GM18868 (cell line): ENCODE measurements at regions not wholly inside any gene's neighbourhood (a gene's known extent, or its start where the extent isn't known, plus 50 kb on each side); places are given as distances from the start of the nearest gene placed in this dataset.

Experiments used
- ATAC-seq: cut with Tn5 transposase; IDR thresholded peaks from one replicate; pipeline ENCODE4 v1.9.1; 2021; ENCODE audit warnings: mild to moderate bottlenecking, moderate library complexity; ENCODE audit not compliant: unreplicated experiment

DNA sequence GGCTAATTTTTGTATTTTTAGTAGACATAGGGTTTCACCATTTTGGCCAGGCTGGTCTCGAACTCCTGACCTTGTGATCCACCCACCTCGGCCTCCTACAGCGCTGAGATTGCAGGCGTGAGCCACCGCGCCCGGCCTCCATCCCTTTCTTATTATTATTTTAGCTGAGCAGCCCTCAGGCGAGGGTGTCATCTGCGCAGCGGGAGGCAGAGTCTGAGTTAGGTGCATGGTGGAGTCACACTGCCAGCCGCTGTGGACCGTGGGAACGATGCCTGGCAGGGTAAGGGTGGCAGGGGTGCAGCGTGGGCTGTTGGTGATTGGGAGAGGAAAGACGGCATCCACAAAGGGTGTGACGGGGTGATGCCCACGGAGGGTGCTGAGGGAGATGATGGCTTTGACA lies 491.8 kb upstream of the FAT1 start:
- ATAC-seq, result no peak

DNA sequence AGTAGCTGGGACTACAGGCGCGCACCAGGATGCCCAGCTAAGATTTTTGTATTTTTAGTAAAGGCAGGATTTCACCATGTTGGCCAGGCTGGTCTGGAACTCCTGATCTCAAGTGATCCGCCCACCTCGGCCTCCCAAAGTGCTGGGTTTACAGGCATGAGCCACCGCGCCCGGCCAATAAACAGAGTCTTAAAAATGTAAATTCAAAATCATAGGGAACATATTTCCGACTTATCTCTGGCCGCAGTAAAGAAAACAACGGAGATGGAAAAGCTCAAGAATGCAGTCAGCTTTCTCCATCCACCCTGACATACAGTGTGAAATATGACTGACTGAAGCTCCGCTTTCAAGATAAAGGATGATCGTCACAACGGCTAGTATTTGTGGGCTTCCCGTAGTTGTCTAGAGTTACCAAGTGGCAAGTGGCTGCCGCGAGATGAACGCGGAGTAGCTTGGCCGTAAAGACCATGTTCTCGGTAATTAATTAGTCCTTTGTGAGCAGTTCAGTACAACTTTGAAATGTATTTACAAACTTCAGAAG lies 495.1 kb upstream of the FAT1 start:
- no peak for ATAC-seq

DNA sequence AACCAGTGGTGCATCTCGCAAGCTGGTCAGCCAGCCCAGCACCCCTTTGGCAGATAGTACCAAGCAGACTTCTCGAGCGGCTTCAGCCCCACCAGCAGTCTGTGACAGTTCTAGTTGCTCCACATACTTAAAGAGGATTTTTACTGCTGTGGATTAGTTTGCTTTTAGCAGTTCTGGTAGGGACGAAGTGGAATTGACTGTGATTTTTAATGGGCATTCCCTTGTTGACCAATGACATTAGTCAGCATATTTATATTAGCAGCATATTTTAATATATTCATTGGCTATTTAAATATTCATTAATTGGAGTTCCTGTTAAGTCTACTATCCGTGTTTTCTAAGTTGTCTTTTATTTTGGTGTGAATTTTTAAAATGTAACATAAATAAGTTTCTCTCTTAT lies 500.9 kb upstream of the FAT1 start:
- no peak for ATAC-seq

DNA sequence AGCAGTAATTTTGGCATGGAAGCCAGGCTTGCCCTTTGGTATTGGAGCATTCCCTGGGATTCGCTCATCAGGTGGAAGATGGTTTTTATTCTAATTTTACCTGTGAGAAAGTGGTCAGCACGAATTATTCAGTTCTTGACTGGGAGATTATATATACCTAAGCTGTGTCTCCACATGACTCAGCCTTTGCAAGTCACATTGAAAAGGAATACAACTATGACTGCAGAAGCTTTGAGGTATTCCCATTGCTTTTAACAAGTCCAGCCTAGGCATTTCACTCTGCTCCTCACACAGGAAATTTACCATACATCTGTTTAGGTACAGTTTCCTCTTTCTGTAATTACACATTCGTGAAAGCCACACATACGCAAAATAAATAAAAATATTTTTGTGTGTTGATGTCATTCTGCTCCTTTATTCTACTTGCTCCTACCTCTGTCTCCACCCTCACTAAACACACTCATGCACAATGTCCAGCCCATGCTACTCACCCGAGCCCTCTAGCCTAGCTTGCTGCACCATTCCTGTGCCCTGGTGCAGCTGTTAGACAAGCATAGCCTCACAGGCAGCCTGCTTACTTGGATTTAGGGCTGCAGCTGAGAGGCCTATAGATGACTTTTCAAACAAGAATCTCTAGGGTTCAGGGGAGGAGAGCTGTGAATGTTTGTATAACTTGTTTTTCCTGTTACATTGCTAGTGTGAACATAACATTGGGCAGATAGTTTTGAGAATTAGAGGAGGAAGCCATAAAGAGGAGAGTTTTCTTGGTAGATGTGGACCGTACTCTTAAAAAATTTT lies 504.4 kb upstream of the FAT1 start:
- ATAC-seq, result no peak

DNA sequence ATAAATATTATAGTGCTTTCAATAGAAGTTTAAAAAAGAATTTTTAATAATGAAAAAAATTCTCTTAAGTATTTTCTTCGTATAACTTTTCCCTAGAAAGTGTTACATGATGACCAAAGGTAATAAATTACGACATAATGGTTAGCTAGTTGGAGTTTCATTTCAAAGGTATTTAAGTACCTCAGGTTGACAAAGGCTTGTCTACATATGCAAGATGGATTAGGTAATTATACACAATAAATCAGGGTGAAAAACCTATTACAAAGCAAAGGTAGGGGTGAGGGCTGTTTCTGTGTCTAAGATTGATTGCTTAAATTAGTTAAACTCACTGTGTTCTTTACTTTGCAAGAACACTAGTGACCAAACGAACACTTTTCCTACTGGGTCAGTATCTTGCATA lies 508.5 kb upstream of the FAT1 start:
- ATAC-seq, result no peak

DNA sequence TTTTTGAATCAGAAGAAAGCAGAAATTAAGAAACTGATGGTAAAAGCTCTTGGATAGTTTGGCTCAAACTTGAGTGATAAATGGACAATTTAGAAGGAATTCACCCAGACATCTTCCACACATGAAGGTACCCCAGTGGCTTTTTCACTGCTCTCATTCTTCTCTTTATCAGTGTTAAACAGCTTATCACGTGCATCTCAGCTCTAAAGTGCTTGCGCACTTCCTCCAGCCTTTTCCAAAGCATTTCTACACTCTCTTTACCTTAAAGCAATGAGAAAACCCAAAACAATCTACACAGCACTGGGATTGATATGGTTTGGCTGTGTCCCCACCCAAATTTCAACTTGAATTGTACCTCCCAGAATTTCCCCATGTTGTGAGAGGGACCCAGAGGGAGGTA lies 509.1 kb upstream of the FAT1 start:
- ATAC-seq, result no peak

DNA sequence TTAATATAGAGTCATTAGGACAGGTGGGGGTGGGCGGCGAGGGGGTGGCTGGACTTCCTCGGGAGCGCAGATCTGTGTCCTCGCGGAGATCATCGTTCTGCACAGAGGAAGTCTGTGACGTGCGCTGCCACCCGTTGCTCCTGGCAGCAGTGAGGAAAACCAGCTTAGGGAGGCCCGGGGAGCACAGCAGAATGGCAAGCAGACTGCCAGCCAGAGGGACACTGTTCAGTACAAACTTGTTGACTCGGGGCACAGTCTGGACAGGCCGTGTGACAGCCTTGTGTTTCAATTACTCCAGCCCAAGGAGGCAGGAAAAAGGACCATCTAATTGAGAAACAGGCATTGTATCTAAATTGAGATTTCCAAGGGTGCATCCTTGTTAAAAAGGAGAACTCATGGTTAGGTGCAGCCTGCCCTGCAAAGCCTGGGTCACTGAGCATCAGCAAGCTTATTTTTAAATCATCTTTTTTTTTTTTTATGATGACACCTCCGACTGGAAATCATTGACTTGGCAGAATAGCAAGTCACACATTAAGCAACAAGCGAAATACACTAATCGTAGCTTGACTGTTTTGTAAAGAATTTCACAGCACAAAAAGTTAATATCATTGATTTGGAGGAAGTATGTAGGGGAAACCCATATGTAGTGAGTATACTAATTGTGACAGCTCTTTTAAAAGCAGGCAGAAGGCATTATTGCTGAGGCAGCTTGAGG lies 512.0 kb upstream of the FAT1 start:
- ATAC-seq, result no peak

DNA sequence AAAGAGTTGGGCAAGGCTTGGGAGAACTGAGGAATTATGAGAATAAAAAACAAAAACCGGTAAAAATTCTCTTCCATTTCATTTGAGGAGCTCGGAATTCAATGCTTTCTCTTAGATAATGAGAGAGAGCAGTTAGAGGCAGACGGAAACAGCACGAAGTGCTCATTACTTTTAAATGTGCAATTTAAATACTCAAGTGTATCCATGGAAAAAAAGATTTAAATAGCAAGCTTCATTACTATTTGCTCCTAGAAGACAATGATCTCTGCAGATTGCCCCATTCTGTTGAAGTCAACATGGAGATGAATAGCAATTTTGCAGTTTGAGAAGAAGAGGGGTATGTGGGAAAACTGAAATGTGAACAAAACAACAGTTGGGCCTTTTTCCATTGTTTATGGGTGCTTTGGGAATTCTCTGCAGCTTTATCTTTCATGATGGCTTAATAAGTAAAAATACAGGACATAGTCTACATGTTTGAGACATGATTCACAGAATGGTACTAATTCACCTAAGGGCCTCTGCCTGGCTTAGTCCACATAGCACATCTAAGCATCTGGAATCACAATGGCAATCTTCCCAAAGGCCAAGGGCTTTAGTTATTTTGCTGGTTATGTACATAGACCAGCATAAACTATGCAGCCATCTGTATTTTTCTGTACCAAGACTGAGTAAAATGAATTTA lies 512.7 kb upstream of the FAT1 start:
- ATAC-seq, result no peak

DNA sequence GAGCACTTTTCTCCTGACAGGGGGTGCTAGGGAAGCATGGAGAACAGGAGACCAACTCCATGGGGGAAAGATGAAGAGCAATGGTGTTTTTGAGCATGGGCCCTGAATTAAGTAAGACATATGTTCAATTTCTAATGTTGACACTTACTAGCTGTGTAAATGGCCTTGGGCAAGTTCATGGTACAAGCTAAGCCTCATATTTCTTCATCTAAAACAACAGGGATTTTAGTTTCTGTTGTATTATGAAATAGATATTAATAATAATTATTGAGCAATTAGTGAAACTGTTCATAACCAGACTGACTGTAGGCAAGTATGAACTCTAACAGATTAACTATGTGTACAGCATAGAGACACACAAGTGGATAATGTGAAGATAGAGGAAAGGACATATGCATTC lies 515.0 kb upstream of the FAT1 start:
- ATAC-seq, result no peak

DNA sequence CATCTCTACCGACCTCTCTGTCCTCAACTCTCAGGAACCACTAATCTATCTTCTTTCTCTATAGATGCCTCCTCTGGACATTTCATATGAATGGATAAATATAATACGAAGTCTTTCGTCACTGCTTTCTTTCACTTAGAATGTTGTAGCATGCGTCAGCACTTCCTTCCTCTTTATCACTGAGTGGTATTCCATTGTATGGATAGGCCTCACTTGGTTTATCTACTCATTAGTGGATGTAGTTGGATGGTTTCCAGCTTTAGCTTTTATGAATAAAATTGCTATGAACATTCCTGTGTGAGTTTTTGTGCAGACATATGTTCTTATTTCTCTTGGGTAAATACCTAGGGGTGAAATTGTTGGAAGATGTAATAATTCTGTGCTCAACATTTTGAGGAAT lies 528.2 kb upstream of the FAT1 start:
- ATAC-seq, result no peak

DNA sequence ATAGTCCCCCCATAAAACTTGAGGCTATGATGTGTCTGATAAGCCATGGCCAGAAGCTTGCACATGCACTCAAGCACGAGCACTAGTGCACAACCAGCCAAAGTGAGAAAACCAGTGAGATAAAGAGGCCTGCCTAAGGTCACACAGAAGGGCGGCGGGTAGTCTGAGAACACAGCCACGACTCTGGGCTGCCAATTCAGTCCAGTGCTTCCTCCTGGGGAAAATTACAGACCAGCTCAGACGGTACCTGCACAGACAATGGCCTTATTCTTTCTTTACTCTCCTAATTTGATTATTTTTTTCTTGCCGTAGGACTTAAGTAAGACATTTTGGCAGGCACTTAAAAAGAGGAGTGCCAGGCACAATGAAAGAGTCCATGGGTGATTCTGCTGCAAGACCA lies 533.2 kb upstream of the FAT1 start:
- ATAC-seq, result no peak

DNA sequence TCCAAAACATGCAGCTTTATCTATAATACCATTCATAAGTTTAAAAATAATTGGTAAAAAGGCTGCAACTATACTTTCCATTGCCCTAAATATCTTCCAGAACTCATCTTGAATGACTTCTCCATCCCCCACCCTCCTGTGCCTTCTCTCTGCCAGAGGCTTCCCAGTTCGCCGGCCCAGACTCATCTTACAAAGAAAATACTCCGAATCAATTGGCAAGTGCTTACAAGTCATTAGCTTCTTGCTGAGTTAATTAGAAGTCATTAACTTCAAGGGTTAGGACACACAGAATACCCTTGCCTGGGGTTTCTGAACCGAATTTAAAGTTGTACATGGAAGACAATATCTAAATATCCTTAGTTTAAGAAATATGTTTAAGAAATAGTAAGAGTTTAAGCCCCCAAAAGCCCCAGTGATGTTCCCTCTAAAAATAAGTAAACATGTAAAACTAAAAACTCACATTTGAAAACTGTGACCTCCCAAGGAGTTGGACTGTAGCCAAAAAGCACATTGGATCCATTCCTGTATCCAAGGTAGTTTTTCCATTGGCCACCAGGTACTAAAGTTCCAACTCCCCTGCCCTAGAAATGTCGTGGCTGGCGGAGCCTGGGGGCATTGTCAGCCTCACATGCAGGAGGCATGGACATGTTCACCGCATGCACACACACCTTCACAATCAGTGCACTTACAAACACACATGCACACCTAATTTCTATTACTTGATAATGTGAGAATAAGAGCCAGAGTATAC lies 535.2 kb upstream of the FAT1 start:
- ATAC-seq, result no peak

DNA sequence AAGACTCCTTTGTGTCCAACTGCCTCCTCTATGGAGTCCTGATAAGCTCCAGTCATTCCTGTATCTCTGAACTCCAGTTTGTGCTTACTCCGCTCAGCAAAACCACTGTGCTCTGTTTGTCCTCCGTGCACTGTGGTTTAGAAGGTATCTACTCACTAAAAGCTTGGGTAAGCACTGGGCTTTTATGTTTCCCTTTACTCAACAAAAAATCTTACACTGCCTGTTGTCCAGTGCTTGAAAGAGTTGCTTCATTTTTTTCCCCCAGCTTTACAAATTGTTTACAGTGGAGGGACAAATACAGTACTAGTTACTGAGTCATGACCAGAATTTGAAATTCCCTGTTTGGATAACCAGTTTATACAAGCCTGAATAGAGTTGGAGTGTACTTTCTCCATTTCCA lies 545.3 kb upstream of the FAT1 start:
- no peak for ATAC-seq

DNA sequence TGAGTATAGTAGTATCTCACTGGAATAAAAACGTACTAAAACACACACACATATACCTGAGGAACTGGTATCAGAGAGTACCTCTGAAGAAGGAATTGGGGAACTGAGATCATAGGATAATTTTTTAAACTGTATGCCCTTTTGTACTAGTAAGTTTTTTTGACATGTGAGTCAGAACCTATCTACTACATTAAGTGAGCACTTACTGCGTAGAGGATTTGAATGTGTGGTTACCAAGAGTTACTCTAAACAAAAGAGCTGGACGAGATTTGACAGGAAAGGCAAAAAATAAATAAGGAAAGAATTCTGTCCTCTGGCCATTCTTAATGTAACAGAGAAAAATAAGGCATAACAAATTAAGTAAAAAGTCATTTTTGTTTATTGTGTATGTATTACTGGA lies 546.5 kb upstream of the FAT1 start:
- ATAC-seq, result no peak

DNA sequence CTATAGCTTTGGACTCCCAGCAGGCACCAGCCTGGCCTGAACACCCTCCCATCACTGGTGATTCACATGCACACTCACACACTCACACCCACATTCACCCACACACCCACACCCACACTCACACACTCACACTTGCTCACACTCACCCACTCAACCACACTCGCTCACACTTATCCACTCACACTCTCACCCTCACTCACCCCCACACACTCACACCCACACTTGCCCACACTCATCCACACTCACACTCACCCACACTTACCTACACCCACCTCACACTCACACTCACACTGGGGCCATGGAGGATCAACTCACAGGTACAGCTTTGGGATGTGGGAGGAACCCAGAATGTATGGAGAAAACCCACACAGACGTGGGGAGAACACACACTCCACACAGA lies 548.2 kb upstream of the FAT1 start:
- no peak for ATAC-seq

DNA sequence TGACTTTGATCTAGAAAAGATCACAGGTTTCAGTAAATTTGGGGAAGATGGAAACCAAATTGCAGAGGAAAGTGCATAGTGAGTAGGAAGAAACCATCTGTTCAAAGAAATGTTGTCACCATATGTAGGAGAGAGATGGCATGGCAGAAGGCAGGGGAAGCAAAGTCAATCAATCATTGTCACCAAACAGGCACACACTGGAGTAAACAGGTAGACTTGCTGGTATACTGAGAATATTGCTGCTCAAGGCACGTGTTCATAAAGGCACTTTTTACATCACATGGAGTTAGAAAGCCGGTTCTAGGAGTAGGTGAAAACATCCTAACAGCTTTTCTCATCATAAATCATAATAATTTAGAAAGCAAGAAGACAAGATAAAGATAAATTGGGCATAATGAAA lies 550.5 kb upstream of the FAT1 start:
- ATAC-seq, result no peak

DNA sequence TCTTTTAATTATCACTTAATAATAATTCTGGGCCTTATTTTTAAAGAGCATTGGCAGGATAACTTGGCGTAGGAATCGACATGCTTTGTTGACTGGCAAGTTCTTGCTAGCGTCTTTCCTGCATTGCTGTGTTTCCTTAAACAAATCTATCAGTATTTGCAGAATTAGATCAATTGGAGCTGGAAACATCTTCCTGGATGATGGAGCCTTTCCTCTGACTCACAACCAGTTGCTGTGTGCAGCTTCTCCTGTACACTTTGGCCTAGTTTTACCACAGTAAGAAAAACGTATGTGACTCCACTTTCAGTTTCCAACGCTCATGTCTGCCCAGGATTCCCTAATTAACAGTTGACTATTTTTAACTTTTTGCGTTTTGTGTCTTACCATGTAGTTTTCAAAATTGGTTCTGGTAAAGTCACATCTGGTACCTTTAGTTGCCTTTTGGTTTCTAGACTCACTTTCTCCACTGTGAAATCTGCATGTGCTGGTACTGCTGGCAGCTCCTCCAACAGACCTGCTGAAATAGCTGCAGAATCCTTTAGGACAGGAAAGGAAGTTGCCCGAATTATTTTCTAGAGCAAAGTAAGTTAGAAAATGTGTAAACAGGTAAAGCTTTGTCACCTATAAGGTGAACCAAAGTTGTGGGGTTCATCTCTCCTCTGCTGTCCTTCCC lies 553.2 kb upstream of the FAT1 start:
- ATAC-seq, result no peak

DNA sequence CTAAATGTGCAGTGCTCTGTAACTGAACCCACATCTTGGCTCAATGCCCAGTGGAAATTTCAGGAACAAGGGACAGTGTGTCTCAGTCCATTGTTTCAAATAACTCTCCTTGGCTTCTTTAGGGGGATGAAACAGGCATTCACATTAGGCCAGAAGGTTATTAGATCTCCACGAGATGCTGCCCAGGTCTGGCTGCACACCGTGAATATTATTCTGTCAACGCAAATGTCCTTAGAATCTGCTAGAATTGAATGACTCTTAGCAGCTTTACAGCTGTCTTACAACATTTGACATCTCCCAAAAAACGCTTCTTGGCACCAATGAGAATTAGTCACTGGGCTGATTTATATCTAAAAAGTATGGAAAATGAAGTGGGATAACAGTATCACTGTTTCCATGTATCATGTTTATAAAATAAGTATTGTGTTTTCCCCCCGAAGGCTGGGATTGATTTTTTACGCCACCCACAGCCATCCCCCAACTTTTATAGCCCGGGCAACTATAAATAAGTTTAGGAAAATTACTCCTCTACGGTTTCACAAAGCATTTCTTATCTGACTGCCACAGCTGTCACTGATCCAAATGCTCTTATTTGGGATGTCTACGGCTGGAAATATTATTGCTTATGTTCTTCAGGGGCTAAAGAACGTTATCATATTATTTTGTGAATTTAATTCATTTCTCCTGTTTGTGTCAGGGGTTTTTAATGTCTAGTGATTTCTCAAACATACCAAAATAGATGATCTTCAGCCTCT lies 559.7 kb upstream of the FAT1 start:
- ATAC-seq, result no peak

DNA sequence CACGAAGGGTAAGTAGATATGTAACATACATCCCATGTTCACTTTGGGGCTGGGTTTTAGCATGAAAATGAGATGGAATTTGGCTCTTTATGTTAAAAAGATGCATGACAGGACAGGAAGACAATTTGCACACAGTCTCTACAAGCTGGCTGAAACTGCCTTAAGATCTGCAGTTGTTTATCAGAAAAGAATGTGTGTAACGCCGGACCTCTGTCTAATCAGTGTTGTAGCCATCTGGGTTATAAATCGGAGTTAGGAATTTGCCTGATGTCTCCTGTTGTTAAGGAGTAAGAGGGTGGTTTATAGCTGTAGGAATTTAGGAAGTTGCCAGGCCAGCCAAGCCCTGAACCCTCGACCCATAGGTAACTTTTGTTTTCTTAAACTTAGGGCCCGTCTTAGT lies 562.9 kb upstream of the FAT1 start:
- ATAC-seq, result no peak

DNA sequence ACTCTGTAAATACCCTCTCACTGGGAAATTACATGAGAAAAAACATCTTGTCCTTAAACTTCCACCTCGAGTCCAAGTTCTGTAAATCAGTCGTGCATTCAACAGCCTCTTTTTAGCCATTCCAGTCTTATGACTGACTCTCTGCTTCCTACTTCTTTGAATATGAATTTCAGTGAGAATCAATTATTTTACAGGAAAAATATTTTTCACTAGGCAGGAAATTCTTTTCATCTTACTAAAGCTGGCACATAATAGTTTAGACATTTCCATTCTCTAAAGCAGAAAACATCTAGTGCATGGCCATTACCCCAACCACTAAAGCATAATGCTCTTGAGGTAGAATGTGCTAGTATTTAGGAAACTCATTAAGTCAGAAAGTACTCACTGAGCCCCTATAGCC lies 565.7 kb upstream of the FAT1 start:
- no peak for ATAC-seq
